B cell (primary cell): ENCODE measurements at regions not wholly inside any gene's neighbourhood (a gene's known extent, or its start where the extent isn't known, plus 50 kb on each side); places are given as distances from the start of the nearest gene placed in this dataset.

ENCODE experiments used
- ATAC-seq: fragments of 200-7000 bp; cut with Tn5 transposase; one replicate; pipeline ENCODE4 v1.10.0; 2021; ENCODE audit warnings: low read depth, mild to moderate bottlenecking, moderate number of reproducible peaks, moderate library complexity
- CTCF ChIA-PET: fragments of 350-600 bp; sonication (Branson Sonifier 250); formaldehyde crosslinking; loops from one replicate; lab custom pipeline; 2021; ENCODE audit warnings: antibody characterized with exemption, inconsistent platforms; lab: Charles Lee
- POLR2A ChIA-PET: fragments of 350-600 bp; sonication (Branson Sonifier 250); formaldehyde crosslinking; loops from one replicate; lab custom pipeline; 2021; ENCODE audit warnings: antibody characterized with exemption; lab: Charles Lee
- DNase-seq: peaks from one replicate; pipeline ENCODE4 v3.0.0; 2013
- H2AFZ ChIP-seq: 2 replicates; pipeline ENCODE4 v1.6.1; 2012; ENCODE audit warnings: mild to moderate bottlenecking, low read depth, low read length; ENCODE audit not compliant: insufficient read depth, poor library complexity, severe bottlenecking
- H3K27ac ChIP-seq, 2 donors: 1 replicate in 1 of 2; 2 replicates in 1 of 2; pipeline ENCODE4 v1.5.1; 2012 to 2013; ENCODE audit warnings: low read length in 2 of 2, mild to moderate bottlenecking in 2 of 2, moderate library complexity in 1 of 2
- H3K27me3 ChIP-seq, 4 experiments: fragments of 200-600 bp in 1 of 4; sonication (generic) in 1 of 4; replicated peaks in 1 of 4; 1 replicate in 2 of 4; 2 replicates in 2 of 4; pipeline versions ENCODE4 v1.6.1 to v1.7.0; 2013 to 2016; ENCODE audit warnings: low read length in 3 of 4, mild to moderate bottlenecking in 2 of 4, mixed read lengths in 1 of 4, moderate library complexity in 1 of 4; ENCODE audit not compliant: insufficient read depth in 4 of 4, control insufficient read depth in 3 of 4; ENCODE audit errors: control extremely low read depth in 1 of 4
- H3K36me3 ChIP-seq, 2 experiments: replicated peaks in 1 of 2; 1 replicate in 1 of 2; 2 replicates in 1 of 2; pipeline versions ENCODE4 v1.6.1 to v1.7.1; 2013; ENCODE audit warnings: low read length in 1 of 2; ENCODE audit not compliant: insufficient read depth in 2 of 2, control insufficient read depth in 1 of 2; ENCODE audit errors: control extremely low read depth in 1 of 2, extremely low read depth in 1 of 2
- H3K4me1 ChIP-seq, 2 donors: fragments of 200-600 bp in 1 of 2; sonication (generic) in 1 of 2; 1 replicate in 1 of 2; 2 replicates in 1 of 2; pipeline versions ENCODE4 v1.5.1 to v1.6.1; 2013 to 2017; ENCODE audit warnings: low read length in 2 of 2; ENCODE audit not compliant: control insufficient read depth in 2 of 2, insufficient read depth in 2 of 2
- H3K4me2 ChIP-seq: replicated peaks from 2 replicates; pipeline ENCODE3; 2012; ENCODE audit warnings: mild to moderate bottlenecking, low read depth, low read length; ENCODE audit not compliant: poor library complexity, severe bottlenecking
- H3K4me3 ChIP-seq, 5 experiments: fragments of 200-600 bp in 1 of 5; sonication (generic) in 1 of 5; 1 replicate in 3 of 5; 2 replicates in 2 of 5; pipeline versions ENCODE4 v1.5.1 to v1.7.0; 2011 to 2016; ENCODE audit warnings: low read length in 4 of 5, mild to moderate bottlenecking in 4 of 5, low read depth in 2 of 5, control low read depth in 1 of 5, moderate library complexity in 1 of 5; ENCODE audit not compliant: insufficient read depth in 1 of 5; ENCODE audit errors: control extremely low read depth in 1 of 5, extremely low read depth in 1 of 5
- H3K79me2 ChIP-seq: fragments of 200-600 bp; sonication (generic); one replicate; pipeline ENCODE4 v1.6.0; 2016; ENCODE audit warnings: low read length; ENCODE audit not compliant: control insufficient read depth, insufficient read depth
- H3K9ac ChIP-seq: fragments of 200-600 bp; sonication (generic); 2 replicates; pipeline ENCODE4 v1.6.1; 2017; ENCODE audit warnings: mild to moderate bottlenecking, low read length, moderate library complexity
- H3K9me3 ChIP-seq, 3 donors: one replicate each; pipeline versions ENCODE4 v1.6.1 to v1.7.1; 2013; ENCODE audit warnings: low read length in 2 of 3; ENCODE audit not compliant: control insufficient read depth in 2 of 3, insufficient read depth in 1 of 3; ENCODE audit errors: control extremely low read depth in 1 of 3
- H4K20me1 ChIP-seq: 2 replicates; pipeline ENCODE4 v1.6.0; 2012; ENCODE audit warnings: mild to moderate bottlenecking, low read length; ENCODE audit not compliant: insufficient read depth, control insufficient read depth, poor library complexity, severe bottlenecking
- H3K27ac Mint-ChIP-seq: one replicate; pipeline ENCODE4 v1.8.0; 2021; ENCODE audit warnings: mixed read lengths
- H3K27me3 Mint-ChIP-seq: one replicate; pipeline ENCODE4 v1.8.0; 2021; ENCODE audit warnings: mixed read lengths
- H3K4me1 Mint-ChIP-seq: one replicate; pipeline ENCODE4 v1.8.0; 2021; ENCODE audit warnings: mixed read lengths
- H3K4me3 Mint-ChIP-seq: one replicate; pipeline ENCODE4 v1.8.0; 2021; ENCODE audit warnings: mixed read lengths
- H3K9me3 Mint-ChIP-seq: one replicate; pipeline ENCODE4 v1.8.0; 2022; ENCODE audit warnings: mixed read lengths; ENCODE audit not compliant: insufficient read depth
- CTCF ChIP-seq: fragments of 200-600 bp; IDR thresholded peaks from one replicate; pipeline ENCODE4 v1.8.0; 2022; ENCODE audit warnings: antibody characterized with exemption, mild to moderate bottlenecking
- EZH2 ChIP-seq: IDR thresholded peaks from 2 replicates; pipeline ENCODE4 v1.6.1; 2012; ENCODE audit warnings: borderline replicate concordance, low read depth, mild to moderate bottlenecking, moderate library complexity, low read length; ENCODE audit not compliant: insufficient read depth, poor library complexity, severe bottlenecking
- WGBS: methylation state at CpG from one replicate; pipeline ENCODE4 v1.1.5; 2013; ENCODE audit warnings: missing lambda C conversion rate; ENCODE audit not compliant: insufficient coverage; 5-methylcytosine and 5-hydroxymethylcytosine counted together
- intact Hi-C: fragments of 100-400 bp; cut with micrococcal nuclease; formaldehyde crosslinking; loops from one replicate; pipeline ENCODE4 v1.10.0; 2022

DNA sequence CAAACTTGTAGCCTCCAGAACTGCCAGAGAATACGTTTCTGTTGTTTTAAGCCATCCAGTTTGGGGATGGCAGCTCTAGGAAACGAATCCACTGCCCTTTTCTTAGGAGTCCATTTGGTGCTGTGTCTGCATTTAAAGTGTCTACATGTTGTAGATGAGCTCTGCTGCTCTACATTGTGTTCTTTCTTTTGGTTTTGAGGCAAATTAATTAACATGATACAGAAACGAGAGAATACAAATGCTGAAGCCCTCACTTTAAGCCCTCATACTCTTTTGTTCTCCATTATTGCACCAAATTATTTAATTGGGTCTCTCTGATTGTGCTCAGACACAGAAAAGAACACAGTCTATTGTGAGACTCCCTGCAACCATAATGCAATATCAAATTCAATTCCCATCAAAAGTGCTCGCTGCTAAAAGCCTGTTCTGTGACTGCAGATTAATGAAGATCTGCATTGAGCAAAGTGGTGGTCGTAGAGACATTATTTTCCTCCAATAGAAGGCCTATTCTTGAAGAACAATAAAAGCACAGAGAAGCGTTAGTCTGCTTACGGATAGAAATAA lies 166.3 kb upstream of the SOX21 start:
- Histone ChIP-seq H3K27me3 (no peaks in the 10 kb centered on the region), H3K4me3 (no peak overlapping the region), H3K36me3 (no peaks in the 10 kb centered on the region), H3K4me2 (no peak overlapping the region), H3K79me2 (no peaks in the 10 kb centered on the region), H4K20me1 (no peaks in the 10 kb centered on the region), H2AFZ (no peak overlapping the region), H3K9ac (no peak overlapping the region), H3K9me3 (peaks cover 0 to 7% (median 0%) of the 10 kb centered on the region in 3 donors), H3K4me1 (no peaks in the 10 kb centered on the region), H3K27ac (no peak overlapping the region)
- POLR2A ChIA-PET = no interaction called here
- TF ChIP-seq EZH2 (no peak), CTCF (no peak)
- CTCF ChIA-PET = no interaction called here
- no peaks in the 10 kb centered on the region for H3K4me1 Mint-ChIP-seq
- ATAC-seq = no peak
- no peak overlapping the region for H3K4me3 Mint-ChIP-seq
- no peak for DNase-seq
- WGBS = 83% methylated on average over 2 of the region's 7 CpGs
- no peaks in the 10 kb centered on the region for H3K27me3 Mint-ChIP-seq
- no peak overlapping the region for H3K27ac Mint-ChIP-seq
- peaks cover 3% of the 10 kb centered on the region for H3K9me3 Mint-ChIP-seq
- intact Hi-C loops = no loop called here

- Histone ChIP-seq H3K4me2 (no peak overlapping the region), H2AFZ (no peak overlapping the region), H3K4me3 (no peak overlapping the region), H3K27me3 (no peaks in the 10 kb centered on the region), H3K36me3 (no peaks in the 10 kb centered on the region), H3K4me1 (peaks cover 0 to 4% of the 10 kb centered on the region in 2 donors), H3K9ac (no peak overlapping the region), H3K79me2 (no peaks in the 10 kb centered on the region), H3K9me3 (no peaks in the 10 kb centered on the region), H3K27ac (no peak overlapping the region), H4K20me1 (no peaks in the 10 kb centered on the region)
- ATAC-seq (no peak), DNase-seq (no peak)
- POLR2A ChIA-PET = no interaction called here
- no peaks in the 10 kb centered on the region for H3K9me3 Mint-ChIP-seq
- peaks cover 7% of the 10 kb centered on the region for H3K27me3 Mint-ChIP-seq
- intact Hi-C loops = no loop called here
- no peak overlapping the region for H3K27ac Mint-ChIP-seq
- TF ChIP-seq CTCF = no peak
- no peak for TF ChIP-seq EZH2
- CTCF ChIA-PET = no interaction called here
- WGBS = 100% methylated on average over 3 of the region's 6 CpGs
- no peak overlapping the region for H3K4me3 Mint-ChIP-seq
- H3K4me1 Mint-ChIP-seq = peaks cover 13% of the 10 kb centered on the region
Observed at GRCh38 chr13:94864474-94864873, 152.1 kb upstream of the SOX21 start.
